CD14-positive monocyte (primary cell): ENCODE measurements at regions not wholly inside any gene's neighbourhood (a gene's known extent, or its start where the extent isn't known, plus 50 kb on each side); places are given as distances from the start of the nearest gene placed in this dataset.

ENCODE experiments used
- DNase-seq, 3 donors: peaks; one replicate each; pipeline ENCODE4 v3.0.0-alpha.2; 2011 to 2022
- H2AFZ ChIP-seq: 2 replicates; pipeline ENCODE4 v1.6.0; 2012; ENCODE audit warnings: mild to moderate bottlenecking, low read depth, low read length, inconsistent platforms; ENCODE audit not compliant: insufficient read depth, poor library complexity, severe bottlenecking
- H3K27ac ChIP-seq, 2 donors: 1 replicate in 1 of 2; 2 replicates in 1 of 2; pipeline ENCODE4 v1.5.1; 2012 to 2013; ENCODE audit warnings: low read length in 2 of 2, control low read depth in 1 of 2, inconsistent platforms in 1 of 2, low read depth in 1 of 2, mild to moderate bottlenecking in 1 of 2
- H3K27me3 ChIP-seq, 2 donors: one replicate each; pipeline versions ENCODE4 v1.6.0 to v1.6.1; 2011 to 2013; ENCODE audit warnings: low read length in 2 of 2; ENCODE audit not compliant: control insufficient read depth in 2 of 2, insufficient read depth in 2 of 2
- H3K36me3 ChIP-seq, 2 donors: replicated peaks in 1 of 2; 1 replicate in 1 of 2; 2 replicates in 1 of 2; pipeline versions ENCODE4 v1.5.1 to v1.6.1; 2012 to 2013; ENCODE audit warnings: low read length in 2 of 2, control low read depth in 1 of 2, inconsistent platforms in 1 of 2, mild to moderate bottlenecking in 1 of 2; ENCODE audit not compliant: insufficient read depth in 2 of 2, control insufficient read depth in 1 of 2
- H3K4me1 ChIP-seq, 2 donors: 1 replicate in 1 of 2; 2 replicates in 1 of 2; pipeline versions ENCODE4 v1.5.1 to v1.6.1; 2012 to 2013; ENCODE audit warnings: low read length in 2 of 2, control low read depth in 1 of 2, inconsistent platforms in 1 of 2, mild to moderate bottlenecking in 1 of 2, moderate library complexity in 1 of 2; ENCODE audit not compliant: insufficient read depth in 2 of 2, control insufficient read depth in 1 of 2
- H3K4me2 ChIP-seq: replicated peaks from 2 replicates; pipeline ENCODE3; 2012; ENCODE audit warnings: low read length, moderate library complexity, mild to moderate bottlenecking; ENCODE audit not compliant: poor library complexity, severe bottlenecking; ENCODE audit errors: extremely low read depth
- H3K4me3 ChIP-seq, 3 experiments: fragments of 200-600 bp in 1 of 3; sonication (generic) in 1 of 3; replicated peaks in 1 of 3; 1 replicate in 2 of 3; 2 replicates in 1 of 3; pipeline ENCODE4 v1.5.1; 2011 to 2013; ENCODE audit warnings: low read length in 3 of 3, mild to moderate bottlenecking in 3 of 3, control low read depth in 2 of 3, low read depth in 2 of 3, inconsistent platforms in 1 of 3, moderate library complexity in 1 of 3
- H3K79me2 ChIP-seq: 2 replicates; pipeline ENCODE4 v1.6.0; 2012; ENCODE audit warnings: mild to moderate bottlenecking, control low read depth, inconsistent platforms, low read length, moderate library complexity; ENCODE audit not compliant: insufficient read depth
- H3K9ac ChIP-seq: 2 replicates; pipeline ENCODE4 v1.6.0; 2017; ENCODE audit warnings: low read length, mild to moderate bottlenecking; ENCODE audit not compliant: insufficient read depth, poor library complexity, severe bottlenecking
- H3K9me3 ChIP-seq, 2 donors: replicated peaks in 1 of 2; 1 replicate in 1 of 2; 2 replicates in 1 of 2; pipeline versions ENCODE4 v1.5.1 to v1.6.1; 2012 to 2013; ENCODE audit warnings: low read length in 2 of 2, control low read depth in 1 of 2; ENCODE audit not compliant: control insufficient read depth in 1 of 2, insufficient read depth in 1 of 2
- H4K20me1 ChIP-seq: 2 replicates; pipeline ENCODE4 v1.6.0; 2012; ENCODE audit warnings: mild to moderate bottlenecking, low read length, control low read depth, moderate library complexity; ENCODE audit not compliant: insufficient read depth
- H3K27ac Mint-ChIP-seq, 7 donors: one replicate each; pipeline ENCODE4 v1.8.0; 2020; ENCODE audit warnings: mild to moderate bottlenecking in 7 of 7, mixed read lengths in 7 of 7, moderate library complexity in 6 of 7, inconsistent platforms in 2 of 7
- H3K27me3 Mint-ChIP-seq, 3 donors: one replicate each; pipeline ENCODE4 v1.8.0; 2021 to 2022; ENCODE audit warnings: low read depth in 3 of 3, mild to moderate bottlenecking in 3 of 3, mixed read lengths in 3 of 3, moderate library complexity in 3 of 3, inconsistent platforms in 1 of 3
- H3K36me3 Mint-ChIP-seq, 2 donors: one replicate each; pipeline ENCODE4 v1.8.0; 2020; ENCODE audit warnings: mixed read lengths in 2 of 2, inconsistent platforms in 1 of 2, mild to moderate bottlenecking in 1 of 2
- H3K4me1 Mint-ChIP-seq: one replicate; pipeline ENCODE4 v1.8.0; 2020; ENCODE audit warnings: mild to moderate bottlenecking, mixed read lengths
- H3K4me3 Mint-ChIP-seq, 2 donors: one replicate each; pipeline ENCODE4 v1.8.0; 2020; ENCODE audit warnings: mild to moderate bottlenecking in 2 of 2, mixed read lengths in 2 of 2, moderate library complexity in 1 of 2
- H3K9me3 Mint-ChIP-seq, 7 donors: one replicate each; pipeline ENCODE4 v1.8.0; 2020 to 2022; ENCODE audit warnings: mixed read lengths in 7 of 7, mild to moderate bottlenecking in 6 of 7, moderate library complexity in 6 of 7, inconsistent platforms in 2 of 7
- CTCF ChIP-seq: fragments of 200-600 bp; IDR thresholded peaks from one replicate; pipeline ENCODE4 v1.8.0; 2022; ENCODE audit warnings: antibody characterized with exemption, mild to moderate bottlenecking
- WGBS: methylation state at CpG from one replicate; pipeline ENCODE4 v1.1.5; 2013; ENCODE audit warnings: missing lambda C conversion rate; ENCODE audit not compliant: insufficient coverage; 5-methylcytosine and 5-hydroxymethylcytosine counted together
- intact Hi-C, 2 donors: fragments of 100-400 bp; cut with micrococcal nuclease; formaldehyde crosslinking; loops; one replicate each; pipeline versions ENCODE4 v1.15.0 to v1.15.1; 2023

- Histone ChIP-seq H3K36me3 (no peaks in the 10 kb centered on the region), H3K4me3 (no peak overlapping the region), H3K9ac (no peak overlapping the region), H3K4me1 (no peaks in the 10 kb centered on the region), H3K4me2 (no peak overlapping the region), H3K79me2 (no peaks in the 10 kb centered on the region), H2AFZ (no peak overlapping the region), H3K27ac (no peak overlapping the region), H3K27me3 (no peaks in the 10 kb centered on the region), H3K9me3 (no peaks in the 10 kb centered on the region), H4K20me1 (no peaks in the 10 kb centered on the region)
- peaks cover 0 to 3% (median 0%) of the 10 kb centered on the region in 3 donors for H3K27me3 Mint-ChIP-seq
- TF ChIP-seq CTCF = no peak
- no peaks in the 10 kb centered on the region for H3K4me1 Mint-ChIP-seq
- no peak overlapping the region for H3K27ac Mint-ChIP-seq
- no peak for DNase-seq
- H3K4me3 Mint-ChIP-seq = no peak overlapping the region
- H3K36me3 Mint-ChIP-seq = no peaks in the 10 kb centered on the region
- 100% methylated on average over 1 of the region's 4 CpGs for WGBS
- intact Hi-C loops = no loop called here
- H3K9me3 Mint-ChIP-seq = peaks cover 0 to 13% (median 4%) of the 10 kb centered on the region in 7 donors
Measured at GRCh38 chr10:6944436-6944835, 364.4 kb upstream of the PRKCQ start.

GRCh38 chr10:6938384-6938783, 358.3 kb upstream of the PRKCQ start:
- WGBS = 59% methylated on average over 2 of the region's 5 CpGs
- intact Hi-C loops = no loop called here
- Mint-ChIP-seq H3K27me3 (peaks cover 0 to 5% (median 0%) of the 10 kb centered on the region in 3 donors), H3K27ac (no peak overlapping the region), H3K4me1 (peaks cover 3% of the 10 kb centered on the region), H3K9me3 (peaks cover 5 to 16% (median 11%) of the 10 kb centered on the region in 7 donors), H3K36me3 (no peaks in the 10 kb centered on the region), H3K4me3 (no peak overlapping the region)
- Histone ChIP-seq H3K4me1 (no peaks in the 10 kb centered on the region), H3K4me2 (no peak overlapping the region), H3K9ac (no peak overlapping the region), H4K20me1 (no peaks in the 10 kb centered on the region), H3K27me3 (no peaks in the 10 kb centered on the region), H3K9me3 (peaks cover 4 to 12% of the 10 kb centered on the region in 2 donors), H3K79me2 (no peaks in the 10 kb centered on the region), H3K4me3 (no peak overlapping the region), H2AFZ (no peak overlapping the region), H3K36me3 (no peaks in the 10 kb centered on the region), H3K27ac (no peak overlapping the region)
- TF ChIP-seq CTCF = no peak
- DNase-seq = no peak
